A549 (cell line): ENCODE measurements at regions not wholly inside any gene's neighbourhood (a gene's known extent, or its start where the extent isn't known, plus 50 kb on each side); places are given as distances from the start of the nearest gene placed in this dataset.

Experiments
- ATAC-seq, 2 experiments: fragments of 200-7000 bp in 1 of 2; fragments of >200 bp in 1 of 2; cut with Nextera tagmentation in 1 of 2; cut with Tn5 transposase in 1 of 2; 3 replicates each; pipeline versions ENCODE4 v1.8.0 to v1.9.1; 2018 to 2020; ENCODE audit warnings: mild to moderate bottlenecking in 1 of 2, moderate library complexity in 1 of 2
- CTCF ChIA-PET: fragments of 300-600 bp; sonication (Branson Sonifier 250); formaldehyde crosslinking; extraction: SDS; loops from one replicate; lab custom pipeline; 2021; ENCODE audit warnings: antibody characterized with exemption, inconsistent platforms; lab: Yijun Ruan, JAX
- POLR2A ChIA-PET: fragments of 350-600 bp; formaldehyde crosslinking; extraction: SDS; loops from one replicate; lab custom pipeline; 2021; ENCODE audit warnings: antibody characterized with exemption, inconsistent platforms; lab: Yijun Ruan, JAX
- DNase-seq, 2 experiments: peaks; one replicate each; pipeline versions ENCODE4 v3.0.0 to v3.0.0-alpha.2; 2011 to 2016; ENCODE audit warnings: low read depth in 1 of 2, low spot score in 1 of 2
- FAIRE-seq: peaks from 2 replicates; lab custom pipeline; 2011; peaks lifted over from hg19 to GRCh38; lab: Jason Lieb, UNC
- H3K27ac ChIP-seq, 2 experiments: fragments of >200 bp; sonication (Bioruptor Twin); formaldehyde crosslinking; 3 replicates each; pipeline ENCODE4 v1.5.1; 2016 to 2017
- H3K4me1 ChIP-seq: fragments of >200 bp; sonication (Bioruptor Twin); formaldehyde crosslinking; 3 replicates; pipeline ENCODE4 v1.6.1; 2016
- H3K4me2 ChIP-seq: fragments of >200 bp; sonication (Bioruptor Twin); formaldehyde crosslinking; 3 replicates; pipeline ENCODE4 v1.6.1; 2016
- H3K4me3 ChIP-seq: fragments of >200 bp; sonication (Bioruptor Twin); formaldehyde crosslinking; 3 replicates; pipeline ENCODE4 v1.5.1; 2016
- H3K9me3 ChIP-seq: fragments of >200 bp; sonication (Bioruptor Twin); formaldehyde crosslinking; 3 replicates; pipeline ENCODE4 v1.6.1; 2016
- BHLHE40 ChIP-seq: IDR thresholded peaks from 2 replicates; pipeline ENCODE4 v1.6.1; 2012; ENCODE audit warnings: low read depth, low read length, inconsistent platforms
- CBX2 ChIP-seq: fragments of 200-600 bp; sonication (generic); IDR thresholded peaks from 2 replicates; pipeline ENCODE4 v1.6.1; 2016; ENCODE audit warnings: low read depth, mild to moderate bottlenecking, borderline replicate concordance
- CEBPB ChIP-seq, 2 experiments: fragments of >200 bp in 1 of 2; sonication (Bioruptor Twin) in 1 of 2; formaldehyde crosslinking in 1 of 2; IDR thresholded peaks; 2 replicates each; pipeline ENCODE4 v1.6.1; 2012 to 2016
- CHD2 ChIP-seq: fragments of 150-350 bp; IDR thresholded peaks from 2 replicates; pipeline ENCODE4 v1.6.1; 2014; ENCODE audit warnings: low read length; ENCODE audit not compliant: partially characterized antibody
- EHMT2 ChIP-seq: fragments of 200-600 bp; sonication (generic); IDR thresholded peaks from 2 replicates; pipeline ENCODE4 v1.6.1; 2016; ENCODE audit warnings: antibody characterized with exemption, low read depth, mild to moderate bottlenecking, moderate library complexity
- EP300 ChIP-seq, 2 experiments: fragments of >200 bp; sonication (Bioruptor Twin); formaldehyde crosslinking; IDR thresholded peaks; 2 replicates in 1 of 2; 3 replicates in 1 of 2; pipeline ENCODE4 v1.6.1; 2016 to 2017
- ESRRA ChIP-seq: fragments of 150-350 bp; IDR thresholded peaks from 2 replicates; pipeline ENCODE4 v1.6.1; 2014; ENCODE audit warnings: mild to moderate bottlenecking, low read length, borderline replicate concordance
- FOSL2 ChIP-seq, 2 experiments: fragments of 450-650 bp in 1 of 2; fragments of >200 bp in 1 of 2; sonication (Bioruptor Twin) in 1 of 2; formaldehyde crosslinking; IDR thresholded peaks; 2 replicates each; pipeline versions ENCODE4 v1.5.0 to v1.6.1; 2016 to 2020; ENCODE audit warnings: mild to moderate bottlenecking in 1 of 2, moderate library complexity in 1 of 2
- HDAC2 ChIP-seq: fragments of 200-600 bp; sonication (generic); IDR thresholded peaks from 2 replicates; pipeline ENCODE4 v1.6.1; 2016
- HEYL ChIP-seq: fragments of 250-450 bp; sonication (Bioruptor Pico); IDR thresholded peaks from 2 replicates; pipeline ENCODE4 v1.8.0; 2021; ENCODE audit warnings: mild to moderate bottlenecking, moderate library complexity
- HOXB13 ChIP-seq: fragments of 250-450 bp; sonication (Bioruptor Pico); IDR thresholded peaks from 2 replicates; pipeline ENCODE4 v1.5.0; 2020; ENCODE audit warnings: low read depth, mild to moderate bottlenecking, moderate library complexity
- HOXB5 ChIP-seq: fragments of 250-450 bp; sonication (Bioruptor Pico); IDR thresholded peaks from 2 replicates; pipeline ENCODE4 v1.5.0; 2020; ENCODE audit warnings: mild to moderate bottlenecking, moderate library complexity
- JUNB ChIP-seq: fragments of >200 bp; sonication (Bioruptor Twin); formaldehyde crosslinking; IDR thresholded peaks from 2 replicates; pipeline ENCODE4 v1.6.1; 2016
- MAFK ChIP-seq: fragments of 450-650 bp; IDR thresholded peaks from 2 replicates; pipeline ENCODE4 v1.6.1; 2014; ENCODE audit not compliant: partially characterized antibody
- MYC ChIP-seq: IDR thresholded peaks from 2 replicates; pipeline ENCODE4 v1.6.1; 2012; ENCODE audit warnings: mild to moderate bottlenecking, inconsistent platforms, low read length, improper control_type of control experiment, borderline replicate concordance
- NFE2L2 ChIP-seq: fragments of 150-350 bp; conservative IDR thresholded peaks from 2 replicates; pipeline ENCODE4 v1.6.1; 2014; ENCODE audit warnings: low read length
- NPAS2 ChIP-seq: fragments of 250-450 bp; sonication (Bioruptor Pico); IDR thresholded peaks from 2 replicates; pipeline ENCODE4 v1.8.0; 2022; ENCODE audit warnings: mild to moderate bottlenecking, moderate library complexity, borderline replicate concordance
- POLR2A ChIP-seq: IDR thresholded peaks from 2 replicates; pipeline ENCODE4 v1.6.1; 2012; ENCODE audit warnings: mild to moderate bottlenecking, low read length
- POLR2AphosphoS2 ChIP-seq: conservative IDR thresholded peaks from 2 replicates; pipeline ENCODE4 v1.6.1; 2012; ENCODE audit warnings: low read length, improper control_type of control experiment, inconsistent platforms
- RAD21 ChIP-seq, 2 experiments: fragments of >200 bp in 1 of 2; sonication (Bioruptor Twin) in 1 of 2; formaldehyde crosslinking in 1 of 2; IDR thresholded peaks in 1 of 2; conservative IDR thresholded peaks in 1 of 2; 2 replicates in 1 of 2; 3 replicates in 1 of 2; pipeline ENCODE4 v1.6.1; 2012 to 2018; ENCODE audit warnings: inconsistent platforms in 1 of 2
- RARB ChIP-seq: fragments of 250-450 bp; sonication (Bioruptor Pico); IDR thresholded peaks from 2 replicates; pipeline ENCODE4 v1.8.0; 2021; ENCODE audit warnings: mild to moderate bottlenecking, moderate library complexity
- RNF2 ChIP-seq: fragments of 200-600 bp; sonication (generic); IDR thresholded peaks from 2 replicates; pipeline ENCODE4 v1.6.1; 2016; ENCODE audit warnings: low read depth, mild to moderate bottlenecking, antibody characterized with exemption, moderate library complexity, borderline replicate concordance
- SREBF2 ChIP-seq: fragments of 450-650 bp; IDR thresholded peaks from 2 replicates; pipeline ENCODE4 v1.6.1; 2014; ENCODE audit warnings: mild to moderate bottlenecking, moderate library complexity
- TFCP2L1 ChIP-seq: fragments of 250-450 bp; sonication (Bioruptor Pico); IDR thresholded peaks from 2 replicates; pipeline ENCODE4 v1.5.0; 2021; ENCODE audit warnings: mild to moderate bottlenecking
- TP53 ChIP-seq: fragments of 250-450 bp; sonication (Bioruptor Pico); IDR thresholded peaks from 2 replicates; pipeline ENCODE4 v1.5.0; 2021; ENCODE audit warnings: mild to moderate bottlenecking, moderate library complexity
- USF2 ChIP-seq: fragments of 450-650 bp; IDR thresholded peaks from 2 replicates; pipeline ENCODE4 v1.6.1; 2014; ENCODE audit warnings: antibody characterized with exemption
- ZC3H11A ChIP-seq: fragments of 450-650 bp; IDR thresholded peaks from 2 replicates; pipeline ENCODE4 v1.6.1; 2014; ENCODE audit warnings: antibody characterized with exemption, mild to moderate bottlenecking
- ZFP36 ChIP-seq: fragments of 450-650 bp; IDR thresholded peaks from 2 replicates; pipeline ENCODE4 v1.6.1; 2014; ENCODE audit warnings: borderline replicate concordance; ENCODE audit not compliant: partially characterized antibody
- ZNF302 ChIP-seq: fragments of 250-450 bp; sonication (Bioruptor Pico); IDR thresholded peaks from 2 replicates; pipeline ENCODE4 v1.9.0; 2021; ENCODE audit warnings: inconsistent platforms, mild to moderate bottlenecking, moderate library complexity
- WGBS: methylation state at CpG from one replicate; pipeline ENCODE4 v1.1.6; 2017; ENCODE audit errors: missing lambda C conversion rate; 5-methylcytosine and 5-hydroxymethylcytosine counted together
- TF ChIP-seq, protein P1 (sequence below): fragments of 250-450 bp; sonication (Bioruptor Pico); IDR thresholded peaks from 2 replicates; pipeline ENCODE4 v1.5.0; 2021; ENCODE audit warnings: mild to moderate bottlenecking, moderate library complexity, borderline replicate concordance

- TF ChIP-seq HOXB5 (no peak), HEYL (CRISPR knock-in tag) (no peak), TP53 (CRISPR knock-in tag) (no peak), POLR2AphosphoS2 (no peak)
Measured at GRCh38 chr18:22311301-22311700, 106.4 kb downstream of the CTAGE1 start (continued).

DNA sequence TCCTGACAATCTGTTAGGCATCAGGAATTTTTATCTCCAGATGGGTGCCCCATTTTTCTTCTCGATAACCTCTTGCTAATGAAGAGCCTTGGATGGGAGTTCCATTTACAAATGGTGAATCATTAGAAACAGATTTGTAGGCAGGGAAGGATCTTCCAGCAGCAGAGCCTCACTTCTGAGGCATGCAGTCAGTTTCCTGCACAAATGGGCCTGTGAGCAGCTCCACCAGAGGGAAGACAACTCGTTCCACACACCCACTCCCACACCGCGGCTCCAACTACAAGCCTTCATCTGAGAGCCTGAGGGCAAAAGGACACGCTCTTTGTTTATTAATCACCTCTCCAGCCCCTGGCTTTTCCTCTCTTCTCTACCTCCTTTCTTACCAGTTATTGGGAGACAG lies 108.5 kb downstream of the CTAGE1 start:
- no peaks in the 10 kb centered on the region for H3K9me3 ChIP-seq
- no peaks in the 10 kb centered on the region for H3K4me1 ChIP-seq
- no peak for TF ChIP-seq ZC3H11A
- no peak for TF ChIP-seq ZNF302 (CRISPR knock-in tag)
- TF ChIP-seq CHD2, result no peak
- TF ChIP-seq TFCP2L1, result no peak
- no peak for TF ChIP-seq HOXB13 (CRISPR knock-in tag)
- no peak for TF ChIP-seq MYC
- no peak for TF ChIP-seq USF2
- TF ChIP-seq ESRRA, result no peak
- no peak for TF ChIP-seq JUNB
- no peak for TF ChIP-seq NFE2L2
- no peak for TF ChIP-seq ZFP36
- TF ChIP-seq EP300 (IDR thresholded peaks at IDR 0.05), result no peak
- no peak for TF ChIP-seq EHMT2
- no peak for TF ChIP-seq CBX2
- no peak for TF ChIP-seq POLR2A
- TF ChIP-seq RARB (CRISPR knock-in tag), result no peak
- CTCF ChIA-PET, result interaction anchor here (1.1 kb wide), 1 partner anchor 10 kb away, joined by 3 read pairs; no protein-coding TSS in a partner anchor
- DNase-seq (no peak), FAIRE-seq (no peak), ATAC-seq (no peak)
- POLR2A ChIA-PET, result no interaction called here
- H3K27ac ChIP-seq, result no peak overlapping the region
- H3K4me3 ChIP-seq, result no peak overlapping the region
- H3K4me2 ChIP-seq, result no peak overlapping the region
- whole genome bisulfite sequencing, result 67% methylated on average over 5 of the region's 5 CpGs

DNA sequence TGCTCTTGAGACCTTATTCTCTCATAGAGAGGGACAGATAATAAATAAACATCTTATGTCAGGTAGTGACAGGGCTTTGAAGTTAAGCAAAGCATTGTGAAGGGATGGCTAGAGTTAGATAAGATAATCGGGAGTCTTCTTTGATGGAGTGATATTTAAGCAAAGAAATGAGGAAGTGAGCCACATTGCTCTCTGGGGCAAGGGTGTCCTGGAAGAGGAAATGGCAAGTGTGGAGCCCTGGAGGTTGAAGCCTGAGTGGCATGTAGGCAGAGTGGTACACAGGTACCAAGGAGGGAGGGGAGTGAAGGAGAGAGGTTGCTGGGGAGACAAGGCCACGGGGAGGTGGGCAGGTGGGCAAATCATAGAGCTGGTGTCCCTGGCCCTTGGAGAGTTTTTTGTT lies 110.2 kb downstream of the CTAGE1 start:
- no peaks in the 10 kb centered on the region for H3K4me1 ChIP-seq
- no peak overlapping the region for H3K4me2 ChIP-seq
- ChIA-PET POLR2A (no interaction called here), CTCF (no interaction called here)
- H3K27ac ChIP-seq, result no peak overlapping the region
- no peak for ATAC-seq
- DNase-seq, result no peak
- no peak overlapping the region for H3K4me3 ChIP-seq
- FAIRE-seq, result no peak
- WGBS, result 20% methylated on average over 2 of the region's 2 CpGs
- H3K9me3 ChIP-seq, result no peaks in the 10 kb centered on the region
- TF ChIP-seq TP53 (CRISPR knock-in tag) (no peak), NPAS2 (CRISPR knock-in tag) (no peak), POLR2AphosphoS2 (no peak), FOSL2 (IDR thresholded peaks at IDR 0.05) (no peak), FOSL2 (CRISPR knock-in tag; IDR thresholded peaks at IDR 0.05) (no peak), SREBF2 (no peak), CEBPB (IDR thresholded peaks at IDR 0.05) (no peak), BHLHE40 (no peak), RAD21 (conservative IDR thresholded peaks at IDR 0.05 in 1 of 2, IDR thresholded peaks at IDR 0.05 in 1 of 2) (no peak), MAFK (no peak), HDAC2 (no peak), EHMT2 (no peak), RNF2 (no peak)
- TF ChIP-seq, protein P1, sequence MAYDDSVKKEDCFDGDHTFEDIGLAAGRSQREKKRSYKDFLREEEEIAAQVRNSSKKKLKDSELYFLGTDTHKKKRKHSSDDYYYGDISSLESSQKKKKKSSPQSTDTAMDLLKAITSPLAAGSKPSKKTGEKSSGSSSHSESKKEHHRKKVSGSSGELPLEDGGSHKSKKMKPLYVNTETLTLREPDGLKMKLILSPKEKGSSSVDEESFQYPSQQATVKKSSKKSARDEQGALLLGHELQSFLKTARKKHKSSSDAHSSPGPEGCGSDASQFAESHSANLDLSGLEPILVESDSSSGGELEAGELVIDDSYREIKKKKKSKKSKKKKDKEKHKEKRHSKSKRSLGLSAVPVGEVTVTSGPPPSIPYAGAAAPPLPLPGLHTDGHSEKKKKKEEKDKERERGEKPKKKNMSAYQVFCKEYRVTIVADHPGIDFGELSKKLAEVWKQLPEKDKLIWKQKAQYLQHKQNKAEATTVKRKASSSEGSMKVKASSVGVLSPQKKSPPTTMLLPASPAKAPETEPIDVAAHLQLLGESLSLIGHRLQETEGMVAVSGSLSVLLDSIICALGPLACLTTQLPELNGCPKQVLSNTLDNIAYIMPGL (CRISPR knock-in tag), result no peak
- TF ChIP-seq, all 56 proteins: peak for 0
